Stimulated activated CD4-positive, alpha-beta T cell treated with anti-CD3 and anti-CD28 coated beads, TNF-alpha, amount 100 ng/mL, for 48 hours (primary cell): ENCODE measurements at regions not wholly inside any gene's neighbourhood (a gene's known extent, or its start where the extent isn't known, plus 50 kb on each side); places are given as distances from the start of the nearest gene placed in this dataset.

ENCODE experiments used
- DNase-seq, 3 donors: peaks; one replicate each; pipeline ENCODE4 v3.0.0-alpha.2; 2020; ENCODE audit warnings: low read depth in 3 of 3

GRCh38 chr2:239883326-239884050 lies 141.7 kb downstream of the NDUFA10 start:
- no peak for DNase-seq

GRCh38 chr2:239882781-239883180 lies 142.4 kb downstream of the NDUFA10 start:
- no peak for DNase-seq

- DNase-seq: peak; percentile 6 to 45 (median 26)
These were observed 142.8 kb downstream of the NDUFA10 start for GRCh38 chr2:239882331-239882732.

- DNase-seq: no peak
These were observed 143.4 kb downstream of the NDUFA10 start for GRCh38 chr2:239881561-239882320.

- no peak for DNase-seq
These were observed 144.1 kb downstream of the NDUFA10 start for GRCh38 chr2:239881031-239881471.

- no peak for DNase-seq
These were observed 144.7 kb downstream of the NDUFA10 start for GRCh38 chr2:239880396-239880795.

- no peak for DNase-seq
These were observed 145.6 kb downstream of the NDUFA10 start for GRCh38 chr2:239879423-239880084.

- no peak for DNase-seq
These were observed 146.5 kb downstream of the NDUFA10 start for GRCh38 chr2:239878686-239879085.

GRCh38 chr2:239876948-239877289 lies 148.2 kb downstream of the NDUFA10 start:
- no peak for DNase-seq

GRCh38 chr2:239876271-239876947 lies 148.7 kb downstream of the NDUFA10 start:
- DNase-seq: no peak

- no peak for DNase-seq
These were observed 150.3 kb downstream of the NDUFA10 start for GRCh38 chr2:239874636-239875356.

- DNase-seq: peak in 1 of 3 donors; percentile 3
These were observed 151.2 kb downstream of the NDUFA10 start for GRCh38 chr2:239873656-239874635.

- no peak for DNase-seq
These were observed 153.4 kb downstream of the NDUFA10 start for GRCh38 chr2:239871481-239872435.

GRCh38 chr2:239870863-239871262 lies 154.3 kb downstream of the NDUFA10 start:
- no peak for DNase-seq

- no peak for DNase-seq
These were observed 154.9 kb downstream of the NDUFA10 start for GRCh38 chr2:239870276-239870675.

GRCh38 chr2:239869272-239870155 lies 155.6 kb downstream of the NDUFA10 start:
- DNase-seq: no peak

- DNase-seq: no peak
These were observed 156.5 kb downstream of the NDUFA10 start for GRCh38 chr2:239868556-239869181.

GRCh38 chr2:239866778-239867177 lies 158.4 kb downstream of the NDUFA10 start:
- DNase-seq: no peak
